Peyer's patch (tissue), 4 donors: ENCODE measurements at regions not wholly inside any gene's neighbourhood (a gene's known extent, or its start where the extent isn't known, plus 50 kb on each side); places are given as distances from the start of the nearest gene placed in this dataset.

Experiments used
- CTCF ChIP-seq, 6 experiments: fragments of 450-650 bp in 4 of 6; fragments of 200-600 bp in 2 of 6; sonication (generic) in 1 of 6; IDR thresholded peaks; one replicate each; pipeline ENCODE4 v1.5.1; 2017 to 2019; ENCODE audit warnings: antibody characterized with exemption in 6 of 6, mild to moderate bottlenecking in 3 of 6, moderate library complexity in 1 of 6
- POLR2A ChIP-seq, 2 donors: fragments of 450-650 bp; IDR thresholded peaks; one replicate each; pipeline ENCODE4 v1.5.1; 2017; ENCODE audit warnings: antibody characterized with exemption in 2 of 2, mild to moderate bottlenecking in 2 of 2, moderate library complexity in 2 of 2

- no peak for TF ChIP-seq CTCF (IDR thresholded peaks at IDR 0.05)
- TF ChIP-seq POLR2A (IDR thresholded peaks at IDR 0.05): no peak
Measured at GRCh38 chr20:61189534-61189933, 62.5 kb upstream of the CDH4 start.
